ENCODE measurements at regions not wholly inside any gene's neighbourhood (a gene's known extent, or its start where the extent isn't known, plus 50 kb on each side); places are given as distances from the start of the nearest gene placed in this dataset.
"Not testable (repeated sequence)": the region's sequence is repeated elsewhere in the genome, so short reads cannot be mapped to it uniquely, and the experiment has no call there.

- not testable (repeated sequence) for TF ChIP-seq PLRG1 (conservative IDR thresholded peaks at IDR 0.05); ATF3 (CRISPR knock-in tag; IDR thresholded peaks at IDR 0.05)
Observed at GRCh38 chr6:170736339-170736738, 151.9 kb upstream of the PDCD2 start.

All from HepG2 (cell line).